Astrocyte (in vitro differentiated cells and primary cell): ENCODE measurements at regions not wholly inside any gene's neighbourhood (a gene's known extent, or its start where the extent isn't known, plus 50 kb on each side); places are given as distances from the start of the nearest gene placed in this dataset.

Experiments used
- EZH2 ChIP-seq: IDR thresholded peaks from 2 replicates; pipeline ENCODE4 v1.6.1; 2012; ENCODE audit warnings: mild to moderate bottlenecking, low read length, inconsistent platforms; ENCODE audit not compliant: insufficient read depth
- TF ChIP-seq, protein P1 (sequence below): IDR thresholded peaks from 2 replicates; pipeline ENCODE4 v1.5.1; 2011; ENCODE audit warnings: low read depth, mild to moderate bottlenecking, inconsistent platforms, low read length, moderate library complexity; ENCODE audit not compliant: insufficient read depth

DNA sequence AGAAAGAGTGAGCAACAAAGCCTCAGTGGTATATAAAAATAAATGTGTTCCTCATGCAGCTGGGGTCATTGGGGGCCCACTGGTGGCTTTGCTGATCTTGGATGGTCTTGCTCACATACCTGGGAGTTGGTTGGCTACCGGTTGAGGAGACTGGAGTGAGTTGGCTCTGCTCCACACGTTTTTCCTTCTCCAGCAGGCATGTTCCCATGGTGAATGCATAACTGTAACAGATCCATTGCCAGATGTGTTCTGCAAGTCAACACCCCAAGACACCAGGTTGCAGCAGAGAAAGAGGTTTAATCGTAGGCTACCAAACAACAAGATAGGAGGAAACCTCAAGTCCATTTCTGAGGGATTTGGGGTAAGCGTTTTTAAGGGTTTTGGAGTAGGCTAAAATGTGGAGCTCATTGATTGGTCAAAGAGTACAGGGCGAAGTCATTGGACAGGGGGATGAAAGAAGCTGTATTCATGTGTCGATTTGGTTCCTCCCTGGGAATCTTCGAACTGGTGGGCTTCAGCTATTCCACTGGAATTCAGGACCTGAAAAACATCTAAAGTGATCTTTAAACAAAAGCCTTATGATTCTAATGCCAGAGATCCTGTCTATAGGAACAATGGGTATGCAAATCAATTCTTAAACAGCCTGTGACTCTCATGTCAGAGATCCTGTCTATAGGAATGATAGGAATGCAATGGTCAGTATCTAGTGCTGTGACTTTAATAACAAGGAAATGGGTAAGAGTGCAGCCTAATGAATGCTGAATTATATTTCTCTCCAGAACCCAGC, 467.5 kb upstream of the C16orf82 start:
- TF ChIP-seq, protein P1, sequence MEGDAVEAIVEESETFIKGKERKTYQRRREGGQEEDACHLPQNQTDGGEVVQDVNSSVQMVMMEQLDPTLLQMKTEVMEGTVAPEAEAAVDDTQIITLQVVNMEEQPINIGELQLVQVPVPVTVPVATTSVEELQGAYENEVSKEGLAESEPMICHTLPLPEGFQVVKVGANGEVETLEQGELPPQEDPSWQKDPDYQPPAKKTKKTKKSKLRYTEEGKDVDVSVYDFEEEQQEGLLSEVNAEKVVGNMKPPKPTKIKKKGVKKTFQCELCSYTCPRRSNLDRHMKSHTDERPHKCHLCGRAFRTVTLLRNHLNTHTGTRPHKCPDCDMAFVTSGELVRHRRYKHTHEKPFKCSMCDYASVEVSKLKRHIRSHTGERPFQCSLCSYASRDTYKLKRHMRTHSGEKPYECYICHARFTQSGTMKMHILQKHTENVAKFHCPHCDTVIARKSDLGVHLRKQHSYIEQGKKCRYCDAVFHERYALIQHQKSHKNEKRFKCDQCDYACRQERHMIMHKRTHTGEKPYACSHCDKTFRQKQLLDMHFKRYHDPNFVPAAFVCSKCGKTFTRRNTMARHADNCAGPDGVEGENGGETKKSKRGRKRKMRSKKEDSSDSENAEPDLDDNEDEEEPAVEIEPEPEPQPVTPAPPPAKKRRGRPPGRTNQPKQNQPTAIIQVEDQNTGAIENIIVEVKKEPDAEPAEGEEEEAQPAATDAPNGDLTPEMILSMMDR = no peak
- no peak for TF ChIP-seq EZH2
